ENCODE measurements at regions not wholly inside any gene's neighbourhood (a gene's known extent, or its start where the extent isn't known, plus 50 kb on each side); places are given as distances from the start of the nearest gene placed in this dataset.

- no peak for DNase-seq
- Histone ChIP-seq H3K36me3 (ENCODE audit: low read depth) (no peaks in the 10 kb centered on the region), H3K4me3 (no peak overlapping the region), H3K4me1 (ENCODE audit: insufficient read depth) (no peaks in the 10 kb centered on the region), H3K9me2 (ENCODE audit: insufficient read depth) (no peaks in the 10 kb centered on the region), H3F3A (ENCODE audit: insufficient read depth) (no peaks in the 10 kb centered on the region), H3K79me2 (ENCODE audit: insufficient read depth) (no peaks in the 10 kb centered on the region), H3K9me3 (ENCODE audit: low read depth) (no peaks in the 10 kb centered on the region), H2AFZ (no peak overlapping the region), H3K4me2 (ENCODE audit: unreplicated experiment) (no peak overlapping the region), H4K20me1 (ENCODE audit: insufficient read depth) (no peaks in the 10 kb centered on the region), H3K9ac (no peak overlapping the region), H3K27me3 (replicated peaks; ENCODE audit: insufficient read depth) (no peaks in the 10 kb centered on the region), H3K27ac (no peak overlapping the region)
- no peak for TF ChIP-seq EZH2 (IDR thresholded peaks at IDR 0.05; ENCODE audit: insufficient read depth, poor library complexity, severe bottlenecking)
- in situ Hi-C loops (cut with MboI): no loop called here
- WGBS, 2 experiments (ENCODE audit: low coverage in 1 of 2, low lambda C conversion rate in 2 of 2, missing lambda C conversion rate in 2 of 2): 38 to 47% methylated on average over 2 of the region's 2 CpGs
Observed at GRCh38 chr12:126763359-126763758, 1503.6 kb upstream of the TMEM132C start.

DNA sequence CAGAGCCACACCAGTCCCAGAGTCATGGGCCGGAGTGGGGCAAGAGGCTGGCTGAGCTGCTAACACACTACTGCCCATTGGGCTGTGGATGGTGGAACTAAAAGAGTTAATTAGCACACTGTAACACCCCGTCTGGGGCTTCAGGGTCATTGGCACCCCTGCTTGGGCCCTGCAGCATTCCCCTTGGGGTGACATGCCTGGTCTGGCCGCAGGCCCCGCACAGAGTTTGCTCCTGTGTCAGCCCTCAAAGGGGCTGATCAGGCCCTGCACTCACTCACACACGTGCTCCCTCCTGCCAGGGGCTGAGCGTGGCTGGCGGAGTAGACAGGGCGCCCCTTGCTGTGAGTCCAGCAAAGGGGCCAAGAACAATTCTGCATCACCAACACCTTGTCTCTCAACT, 1499.6 kb upstream of the TMEM132C start:
- 0 out of 2 replicates have a peak, but pooled peaks cover 8% of the 10 kb centered on the region for H3K4me1 ChIP-seq (ENCODE audit: insufficient read depth)
- no peaks in the 10 kb centered on the region for H3K36me3 ChIP-seq (ENCODE audit: low read depth)
- H3K9me3 ChIP-seq (ENCODE audit: low read depth): no peaks in the 10 kb centered on the region
- H4K20me1 ChIP-seq (ENCODE audit: insufficient read depth): no peaks in the 10 kb centered on the region
- no peak overlapping the region for H3K4me3 ChIP-seq
- no peak for DNase-seq
- no peak overlapping the region for H2AFZ ChIP-seq
- no peak overlapping the region for H3K9ac ChIP-seq
- 54 to 65% methylated on average over 8 of the region's 8 CpGs for WGBS, 2 experiments (ENCODE audit: low coverage in 1 of 2, low lambda C conversion rate in 2 of 2, missing lambda C conversion rate in 2 of 2)
- in situ Hi-C loops (cut with MboI): no loop called here
- H3K4me2 ChIP-seq (ENCODE audit: unreplicated experiment): no peak overlapping the region
- no peaks in the 10 kb centered on the region for H3K9me2 ChIP-seq (ENCODE audit: insufficient read depth)
- no peaks in the 10 kb centered on the region for H3K79me2 ChIP-seq (ENCODE audit: insufficient read depth)
- TF ChIP-seq EZH2phosphoT487 (IDR thresholded peaks at IDR 0.05; ENCODE audit: insufficient read depth, low read depth) (no peak), EZH2 (IDR thresholded peaks at IDR 0.05; ENCODE audit: insufficient read depth, poor library complexity, severe bottlenecking) (no peak)
- H3K27ac ChIP-seq: no peak overlapping the region
- H3F3A ChIP-seq (ENCODE audit: insufficient read depth): no peaks in the 10 kb centered on the region
- H3K27me3 ChIP-seq (replicated peaks; ENCODE audit: insufficient read depth): no peaks in the 10 kb centered on the region

DNA sequence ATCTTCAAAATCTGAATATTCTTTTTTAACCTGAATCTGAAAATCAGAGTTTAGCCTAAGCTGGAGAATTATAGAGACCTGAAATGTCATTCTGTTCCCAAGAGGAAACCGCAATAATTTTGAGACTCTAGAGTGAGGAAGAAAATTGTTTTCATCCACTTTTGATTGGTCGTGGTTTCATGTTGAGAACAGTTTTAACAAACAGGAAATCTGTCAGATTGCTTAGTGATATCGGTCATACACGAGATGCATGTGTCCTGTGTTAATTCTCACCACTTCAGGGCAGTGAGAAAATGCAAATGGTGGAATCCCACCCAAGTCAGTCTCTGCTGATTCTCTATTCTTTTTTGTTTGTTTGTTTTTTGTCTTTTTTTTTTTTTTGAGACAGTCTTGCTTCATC, 1498.5 kb upstream of the TMEM132C start:
- Histone ChIP-seq H3K36me3 (ENCODE audit: low read depth) (no peaks in the 10 kb centered on the region), H3K4me1 (ENCODE audit: insufficient read depth) (0 out of 2 replicates have a peak, but pooled peaks cover 8% of the 10 kb centered on the region), H3K9ac (no peak overlapping the region), H3K27ac (no peak overlapping the region), H3K4me3 (no peak overlapping the region), H3K9me2 (ENCODE audit: insufficient read depth) (no peaks in the 10 kb centered on the region), H3K79me2 (ENCODE audit: insufficient read depth) (no peaks in the 10 kb centered on the region), H3F3A (ENCODE audit: insufficient read depth) (no peaks in the 10 kb centered on the region), H3K4me2 (ENCODE audit: unreplicated experiment) (no peak overlapping the region), H3K27me3 (replicated peaks; ENCODE audit: insufficient read depth) (no peaks in the 10 kb centered on the region), H3K9me3 (ENCODE audit: low read depth) (no peaks in the 10 kb centered on the region), H2AFZ (no peak overlapping the region), H4K20me1 (ENCODE audit: insufficient read depth) (no peaks in the 10 kb centered on the region)
- no peak for DNase-seq
- 51 to 66% methylated on average over 4 of the region's 4 CpGs for WGBS, 2 experiments (ENCODE audit: low coverage in 1 of 2, low lambda C conversion rate in 2 of 2, missing lambda C conversion rate in 2 of 2)
- in situ Hi-C loops (cut with MboI): no loop called here
- TF ChIP-seq EZH2phosphoT487 (IDR thresholded peaks at IDR 0.05; ENCODE audit: insufficient read depth, low read depth) (no peak), EZH2 (IDR thresholded peaks at IDR 0.05; ENCODE audit: insufficient read depth, poor library complexity, severe bottlenecking) (no peak)

DNA sequence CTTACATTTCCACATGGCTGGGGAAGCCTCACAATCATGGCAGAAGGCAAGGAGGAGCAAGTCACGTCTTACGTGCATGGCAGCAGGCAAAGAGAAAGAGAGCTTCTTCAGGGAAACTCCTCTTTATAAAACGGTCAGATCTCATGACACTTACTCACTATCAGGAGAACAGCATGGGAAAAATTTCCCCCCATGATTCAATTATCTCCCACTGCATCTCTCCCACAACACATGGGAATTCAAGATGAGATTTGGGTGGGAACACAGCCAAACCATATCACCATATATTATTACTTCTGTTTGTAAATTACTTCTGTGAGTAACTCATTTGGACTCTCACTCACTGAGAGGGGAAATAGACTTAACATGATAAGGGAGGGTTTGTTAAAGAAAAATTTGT, 1496.8 kb upstream of the TMEM132C start:
- H3K79me2 ChIP-seq (ENCODE audit: insufficient read depth): no peaks in the 10 kb centered on the region
- TF ChIP-seq EZH2phosphoT487 (IDR thresholded peaks at IDR 0.05; ENCODE audit: insufficient read depth, low read depth) (no peak), EZH2 (IDR thresholded peaks at IDR 0.05; ENCODE audit: insufficient read depth, poor library complexity, severe bottlenecking) (no peak)
- in situ Hi-C loops (cut with MboI): no loop called here
- 31 to 46% methylated on average over 3 of the region's 3 CpGs for WGBS, 2 experiments (ENCODE audit: low coverage in 1 of 2, low lambda C conversion rate in 2 of 2, missing lambda C conversion rate in 2 of 2)
- H3K4me3 ChIP-seq: no peak overlapping the region
- H3K4me1 ChIP-seq (ENCODE audit: insufficient read depth): 0 out of 2 replicates have a peak, but pooled peaks cover 8% of the 10 kb centered on the region
- no peaks in the 10 kb centered on the region for H3K27me3 ChIP-seq (replicated peaks; ENCODE audit: insufficient read depth)
- DNase-seq: no peak
- no peaks in the 10 kb centered on the region for H3K36me3 ChIP-seq (ENCODE audit: low read depth)
- no peak overlapping the region for H2AFZ ChIP-seq
- H3K9ac ChIP-seq: no peak overlapping the region
- H3K9me2 ChIP-seq (ENCODE audit: insufficient read depth): no peaks in the 10 kb centered on the region
- no peak overlapping the region for H3K27ac ChIP-seq
- H4K20me1 ChIP-seq (ENCODE audit: insufficient read depth): no peaks in the 10 kb centered on the region
- H3K9me3 ChIP-seq (ENCODE audit: low read depth): no peaks in the 10 kb centered on the region
- H3K4me2 ChIP-seq (ENCODE audit: unreplicated experiment): no peak overlapping the region
- H3F3A ChIP-seq (ENCODE audit: insufficient read depth): no peaks in the 10 kb centered on the region

All from GM23248 (cell line).